DND-41 (cell line): ENCODE measurements at regions not wholly inside any gene's neighbourhood (a gene's known extent, or its start where the extent isn't known, plus 50 kb on each side); places are given as distances from the start of the nearest gene placed in this dataset.

Experiments
- ATAC-seq: fragments of 200-7000 bp; cut with Tn5 transposase; 3 replicates; pipeline ENCODE4 v1.9.1; 2021; ENCODE audit warnings: low read depth; ENCODE audit not compliant: insufficient read depth
- DNase-seq: peaks from one replicate; pipeline ENCODE4 v3.0.0-alpha.2; 2020
- H2AFZ ChIP-seq: 2 replicates; pipeline ENCODE4 v1.6.0; 2012; ENCODE audit warnings: low read depth, low read length
- H3K27ac ChIP-seq: 2 replicates; pipeline ENCODE4 v1.5.1; 2012; ENCODE audit warnings: low read length, inconsistent platforms
- H3K27me3 ChIP-seq: fragments of 200-600 bp; sonication (generic); 2 replicates; pipeline ENCODE4 v1.6.0; 2012; ENCODE audit warnings: low read length, mild to moderate bottlenecking, inconsistent platforms; ENCODE audit not compliant: insufficient read depth, poor library complexity
- H3K36me3 ChIP-seq: 2 replicates; pipeline ENCODE4 v1.5.1; 2012; ENCODE audit warnings: low read length, inconsistent platforms; ENCODE audit not compliant: insufficient read depth
- H3K4me1 ChIP-seq: 2 replicates; pipeline ENCODE4 v1.5.1; 2012; ENCODE audit warnings: mild to moderate bottlenecking, low read length; ENCODE audit not compliant: insufficient read depth
- H3K4me2 ChIP-seq: 2 replicates; pipeline ENCODE4 v1.6.0; 2012; ENCODE audit warnings: mild to moderate bottlenecking, moderate library complexity, low read length, inconsistent platforms; ENCODE audit not compliant: insufficient read depth
- H3K4me3 ChIP-seq, 2 experiments: fragments of 200-600 bp in 1 of 2; shearing (Covaris generic) in 1 of 2; 2 replicates each; pipeline ENCODE4 v1.5.1; 2012 to 2016; ENCODE audit warnings: inconsistent platforms in 2 of 2, low read length in 2 of 2, mild to moderate bottlenecking in 2 of 2, low read depth in 1 of 2, moderate library complexity in 1 of 2
- H3K79me2 ChIP-seq: 2 replicates; pipeline ENCODE4 v1.6.0; 2012; ENCODE audit warnings: low read length, inconsistent platforms; ENCODE audit not compliant: insufficient read depth
- H3K9ac ChIP-seq: 2 replicates; pipeline ENCODE4 v1.6.0; 2012; ENCODE audit warnings: low read depth, mild to moderate bottlenecking, inconsistent platforms, low read length, moderate library complexity
- H3K9me3 ChIP-seq: 2 replicates; pipeline ENCODE4 v1.5.1; 2012; ENCODE audit warnings: low read length, moderate library complexity, mild to moderate bottlenecking, inconsistent platforms; ENCODE audit not compliant: insufficient read depth, severe bottlenecking
- H4K20me1 ChIP-seq: 2 replicates; pipeline ENCODE4 v1.6.0; 2012; ENCODE audit warnings: low read length; ENCODE audit not compliant: insufficient read depth
- CTCF ChIP-seq: IDR thresholded peaks from 2 replicates; pipeline ENCODE4 v1.5.1; 2012; ENCODE audit warnings: borderline replicate concordance, low read length, moderate library complexity, mild to moderate bottlenecking; ENCODE audit not compliant: poor library complexity, severe bottlenecking; ENCODE audit errors: extremely low read depth
- EZH2 ChIP-seq: IDR thresholded peaks from 3 replicates; pipeline ENCODE4 v1.6.1; 2012; ENCODE audit warnings: borderline replicate concordance, low read depth, mild to moderate bottlenecking, moderate library complexity, low read length, inconsistent platforms; ENCODE audit not compliant: severe bottlenecking

GRCh38 chr20:40519918-40520317 is 169.1 kb downstream of the MAFB start:
- TF ChIP-seq EZH2 (no peak), CTCF (no peak)
- Histone ChIP-seq H3K36me3 (no peaks in the 10 kb centered on the region), H3K27me3 (peaks cover 4% of the 10 kb centered on the region), H4K20me1 (no peaks in the 10 kb centered on the region), H3K4me1 (no peaks in the 10 kb centered on the region), H2AFZ (no peak overlapping the region), H3K9ac (no peak overlapping the region), H3K4me2 (no peak overlapping the region), H3K79me2 (no peaks in the 10 kb centered on the region), H3K27ac (no peak overlapping the region), H3K9me3 (no peaks in the 10 kb centered on the region), H3K4me3 (no peak overlapping the region)
- ATAC-seq (no peak), DNase-seq (no peak)

GRCh38 chr20:40512994-40513393 is 176.0 kb downstream of the MAFB start:
- H3K27ac ChIP-seq = no peak overlapping the region
- no peak overlapping the region for H2AFZ ChIP-seq
- H3K9ac ChIP-seq = no peak overlapping the region
- no peaks in the 10 kb centered on the region for H3K79me2 ChIP-seq
- no peaks in the 10 kb centered on the region for H3K4me1 ChIP-seq
- H3K27me3 ChIP-seq = peaks cover 15% of the 10 kb centered on the region
- DNase-seq = no peak
- no peak overlapping the region for H3K4me2 ChIP-seq
- H3K4me3 ChIP-seq = no peak overlapping the region
- no peaks in the 10 kb centered on the region for H3K9me3 ChIP-seq
- no peaks in the 10 kb centered on the region for H3K36me3 ChIP-seq
- no peak for ATAC-seq
- TF ChIP-seq EZH2 (no peak), CTCF (no peak)
- H4K20me1 ChIP-seq = no peaks in the 10 kb centered on the region

- Histone ChIP-seq H3K9me3 (no peaks in the 10 kb centered on the region), H3K79me2 (no peaks in the 10 kb centered on the region), H2AFZ (no peak overlapping the region), H3K4me2 (no peak overlapping the region), H3K27ac (no peak overlapping the region), H4K20me1 (no peaks in the 10 kb centered on the region), H3K36me3 (no peaks in the 10 kb centered on the region), H3K9ac (no peak overlapping the region), H3K4me3 (no peak overlapping the region), H3K4me1 (no peaks in the 10 kb centered on the region), H3K27me3 (peaks cover 15% of the 10 kb centered on the region)
- no peak for ATAC-seq
- no peak for DNase-seq
- TF ChIP-seq EZH2 (no peak), CTCF (no peak)
Observed at GRCh38 chr20:40512591-40512990, 176.4 kb downstream of the MAFB start.

- H2AFZ ChIP-seq = no peak overlapping the region
- ATAC-seq (no peak), DNase-seq (no peak)
- no peak overlapping the region for H3K27ac ChIP-seq
- H3K4me1 ChIP-seq = no peaks in the 10 kb centered on the region
- no peak for TF ChIP-seq EZH2
- TF ChIP-seq CTCF = no peak
- no peaks in the 10 kb centered on the region for H4K20me1 ChIP-seq
- H3K4me3 ChIP-seq = no peak overlapping the region
- H3K9ac ChIP-seq = no peak overlapping the region
- H3K36me3 ChIP-seq = no peaks in the 10 kb centered on the region
- H3K27me3 ChIP-seq = peaks cover 15% of the 10 kb centered on the region
- no peaks in the 10 kb centered on the region for H3K9me3 ChIP-seq
- no peak overlapping the region for H3K4me2 ChIP-seq
- H3K79me2 ChIP-seq = no peaks in the 10 kb centered on the region
Observed at GRCh38 chr20:40511478-40511877, 177.6 kb downstream of the MAFB start.
